K562 (cell line): ENCODE measurements at regions not wholly inside any gene's neighbourhood (a gene's known extent, or its start where the extent isn't known, plus 50 kb on each side); places are given as distances from the start of the nearest gene placed in this dataset.

Experiments
- ATAC-seq: fragments of 200-7000 bp; cut with Tn5 transposase; 3 replicates; pipeline ENCODE4 v1.9.1; 2020; ENCODE audit warnings: moderate library complexity
- BruUV-seq: library from RNA; stranded (reverse); fragments of 400-500 nt; replicated peaks from 2 replicates; lab custom pipeline; 2021; lab: Mats Ljungman, UMichigan
- CTCF ChIA-PET: fragments of 300-600 bp; formaldehyde crosslinking; extraction: SDS; loops from one replicate; lab custom pipeline; 2021; ENCODE audit warnings: low intra/inter-chr PET ratio; lab: Yijun Ruan, JAX
- POLR2A ChIA-PET: fragments of 300-600, 350-650 bp; sonication (Branson Sonifier 250); formaldehyde crosslinking; extraction: SDS; loops from one replicate; lab custom pipeline; 2021; ENCODE audit warnings: antibody characterized with exemption, inconsistent platforms; lab: Yijun Ruan, JAX
- DNase-seq, 4 experiments: peaks; one replicate each; pipeline versions ENCODE4 v3.0.0 to v3.0.0-alpha.2; 2011 to 2018; ENCODE audit warnings: low spot score in 3 of 4, mixed read lengths in 3 of 4; ENCODE audit errors: extremely low read depth in 1 of 4
- FAIRE-seq: peaks from 2 replicates; lab custom pipeline; 2011; peaks lifted over from hg19 to GRCh38; lab: Jason Lieb, UNC
- H2AFZ ChIP-seq: 2 replicates; pipeline ENCODE4 v1.6.0; 2011; ENCODE audit warnings: low read depth, low read length, control low read depth, inconsistent platforms
- H3K27ac ChIP-seq: fragments of 200-600 bp; 3 replicates; pipeline ENCODE4 v1.8.0; 2011; ENCODE audit warnings: low read depth, mild to moderate bottlenecking, control low read depth, inconsistent platforms, low read length, moderate library complexity, mixed read lengths; ENCODE audit errors: extremely low read depth
- H3K27me3 ChIP-seq, 2 experiments: fragments of 300-600 bp in 1 of 2; 2 replicates in 1 of 2; 3 replicates in 1 of 2; pipeline versions ENCODE4 v1.6.0 to v1.8.0; 2011; ENCODE audit warnings: inconsistent platforms in 2 of 2, low read length in 2 of 2, mild to moderate bottlenecking in 1 of 2, mixed read lengths in 1 of 2, moderate library complexity in 1 of 2; ENCODE audit not compliant: control insufficient read depth in 2 of 2, insufficient read depth in 2 of 2
- H3K36me3 ChIP-seq: fragments of 300-600 bp; 3 replicates; pipeline ENCODE4 v1.8.0; 2011; ENCODE audit warnings: mild to moderate bottlenecking, low read length, inconsistent platforms; ENCODE audit not compliant: control insufficient read depth, insufficient read depth
- H3K4me1 ChIP-seq, 2 experiments: fragments of 200-600 bp in 1 of 2; replicated peaks in 1 of 2; 2 replicates in 1 of 2; 3 replicates in 1 of 2; pipeline versions ENCODE4 v1.5.1 to v1.8.0; 2011; ENCODE audit warnings: inconsistent platforms in 2 of 2, low read length in 2 of 2, mild to moderate bottlenecking in 1 of 2, mixed read lengths in 1 of 2, moderate library complexity in 1 of 2; ENCODE audit not compliant: control insufficient read depth in 2 of 2, insufficient read depth in 2 of 2
- H3K4me2 ChIP-seq: 2 replicates; pipeline ENCODE4 v1.6.1; 2011; ENCODE audit warnings: low read length, control low read depth, inconsistent platforms, mixed read lengths; ENCODE audit not compliant: insufficient read depth
- H3K4me3 ChIP-seq: fragments of 200-600 bp; sonication (generic), shearing (Covaris generic); 2 replicates; pipeline ENCODE4 v1.5.1; 2016; ENCODE audit warnings: control low read depth, inconsistent platforms
- H3K79me2 ChIP-seq: fragments of 200-600 bp; 3 replicates; pipeline ENCODE4 v1.8.0; 2011; ENCODE audit warnings: low read length, inconsistent platforms; ENCODE audit not compliant: control insufficient read depth, insufficient read depth
- H3K9ac ChIP-seq, 2 experiments: 2 replicates each; pipeline versions ENCODE4 v1.6.0 to v1.6.1; 2011; ENCODE audit warnings: low read depth in 2 of 2, low read length in 2 of 2, control low read depth in 1 of 2, inconsistent platforms in 1 of 2, mild to moderate bottlenecking in 1 of 2, mixed read lengths in 1 of 2; ENCODE audit not compliant: insufficient read depth in 1 of 2
- H3K9me1 ChIP-seq: one replicate; pipeline ENCODE4 v1.6.0; 2011; ENCODE audit warnings: inconsistent platforms, mild to moderate bottlenecking, low read length, moderate library complexity; ENCODE audit not compliant: control insufficient read depth, insufficient read depth
- H3K9me3 ChIP-seq: replicated peaks from 2 replicates; pipeline ENCODE4 v1.5.1; 2011; ENCODE audit warnings: low read depth, low read length, inconsistent platforms; ENCODE audit not compliant: control insufficient read depth, insufficient read depth
- H4K20me1 ChIP-seq: replicated peaks from 2 replicates; pipeline ENCODE4 v1.6.1; 2011; ENCODE audit warnings: low read length, inconsistent platforms, mixed read lengths; ENCODE audit not compliant: control insufficient read depth, insufficient read depth
- DPF2 ChIP-seq: fragments of 450-650 bp; IDR thresholded peaks from 2 replicates; pipeline ENCODE4 v1.6.1; 2016
- MCM2 ChIP-seq: fragments of 450-650 bp; IDR thresholded peaks from 2 replicates; pipeline ENCODE4 v1.6.1; 2017; ENCODE audit warnings: low read depth, mild to moderate bottlenecking
- SREBF2 ChIP-seq: sonication (generic); formaldehyde crosslinking; IDR thresholded peaks from 2 replicates; pipeline ENCODE4 v1.4.0; 2020; ENCODE audit warnings: mild to moderate bottlenecking, missing genetic modification reagents
- ZNF764 ChIP-seq: fragments of 250-450 bp; sonication (Bioruptor Pico); IDR thresholded peaks from 2 replicates; pipeline ENCODE4 v1.4.0; 2020; ENCODE audit warnings: low read depth, mild to moderate bottlenecking, moderate library complexity
- WGBS: fragments of 100-300 bp; shearing (Covaris generic); methylation state at CpG from one replicate; pipeline ENCODE4 v1.1.6; 2016; ENCODE audit warnings: low coverage, mixed read lengths; ENCODE audit not compliant: insufficient coverage; ENCODE audit errors: missing lambda C conversion rate; 5-methylcytosine and 5-hydroxymethylcytosine counted together
- in situ Hi-C: fragments of 300-500 bp; cut with MboI; formaldehyde crosslinking; loops from 4 replicates; pipeline ENCODE4 v1.15.0; 2018; ENCODE audit warnings: inconsistent platforms, mixed read lengths
- intact Hi-C: fragments of 100-400 bp; cut with micrococcal nuclease; formaldehyde crosslinking; loops from 2 replicates; pipeline ENCODE4 v1.14.2; 2022
- TF ChIP-seq, protein P1 (sequence below): fragments of 250-450 bp; sonication (Bioruptor Pico); IDR thresholded peaks from 2 replicates; pipeline ENCODE4 v1.5.0; 2020; ENCODE audit warnings: mild to moderate bottlenecking

DNA sequence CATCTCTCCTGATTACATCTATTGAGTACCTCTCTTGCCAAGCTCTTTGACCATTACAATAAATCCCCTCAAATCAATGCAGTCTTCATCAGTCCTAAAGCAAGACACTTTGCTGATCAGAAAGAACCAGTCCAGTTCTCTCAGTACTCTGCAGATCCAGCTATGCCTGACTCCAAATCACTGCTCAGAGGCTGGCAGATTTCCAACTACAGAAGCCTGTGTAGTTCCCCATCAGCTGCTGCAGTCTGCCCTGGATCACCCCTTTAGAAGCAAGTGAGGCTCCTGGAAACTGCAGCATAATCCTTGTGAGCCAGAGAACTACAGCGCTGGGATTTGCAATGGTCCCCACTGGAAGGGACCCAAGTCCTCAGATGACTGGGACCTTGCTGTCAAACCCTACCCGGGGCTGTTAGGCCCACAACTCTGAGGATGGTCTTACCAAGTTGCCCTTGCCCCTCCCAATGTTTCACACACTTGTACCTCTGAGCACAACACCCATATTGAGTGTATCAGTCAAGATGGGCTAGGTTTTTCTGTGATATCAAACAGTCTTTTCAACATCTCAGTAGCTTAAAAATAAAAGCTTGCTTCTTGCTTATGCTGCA, 81.9 kb upstream of the TOPAZ1 start (continued):
- TF ChIP-seq, protein P1, sequence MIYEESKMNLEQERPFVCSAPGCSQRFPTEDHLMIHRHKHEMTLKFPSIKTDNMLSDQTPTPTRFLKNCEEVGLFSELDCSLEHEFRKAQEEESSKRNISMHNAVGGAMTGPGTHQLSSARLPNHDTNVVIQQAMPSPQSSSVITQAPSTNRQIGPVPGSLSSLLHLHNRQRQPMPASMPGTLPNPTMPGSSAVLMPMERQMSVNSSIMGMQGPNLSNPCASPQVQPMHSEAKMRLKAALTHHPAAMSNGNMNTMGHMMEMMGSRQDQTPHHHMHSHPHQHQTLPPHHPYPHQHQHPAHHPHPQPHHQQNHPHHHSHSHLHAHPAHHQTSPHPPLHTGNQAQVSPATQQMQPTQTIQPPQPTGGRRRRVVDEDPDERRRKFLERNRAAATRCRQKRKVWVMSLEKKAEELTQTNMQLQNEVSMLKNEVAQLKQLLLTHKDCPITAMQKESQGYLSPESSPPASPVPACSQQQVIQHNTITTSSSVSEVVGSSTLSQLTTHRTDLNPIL (CRISPR knock-in tag): no peak

GRCh38 chr3:44160818-44161217, 80.9 kb upstream of the TOPAZ1 start:
- Histone ChIP-seq H3K79me2 (no peaks in the 10 kb centered on the region), H3K27me3 (peaks cover 11 to 23% of the 10 kb centered on the region in 2 experiments; a peak in 4 of 5 replicates), H3K9ac (no peak overlapping the region), H3K9me1 (no peaks in the 10 kb centered on the region), H3K27ac (no peak overlapping the region), H3K4me2 (no peak overlapping the region), H3K9me3 (no peaks in the 10 kb centered on the region), H3K4me1 (no peaks in the 10 kb centered on the region), H4K20me1 (no peaks in the 10 kb centered on the region), H3K4me3 (no peak overlapping the region), H2AFZ (no peak overlapping the region), H3K36me3 (no peaks in the 10 kb centered on the region)
- TF ChIP-seq ZNF764 (CRISPR knock-in tag): no peak
- TF ChIP-seq MCM2: no peak
- TF ChIP-seq DPF2: no peak
- TF ChIP-seq SREBF2 (CRISPR knock-in tag): no peak
- FAIRE-seq (no peak), DNase-seq (no peak), ATAC-seq (no peak)
- WGBS: under 1% methylated on average over 4 of the region's 4 CpGs
- intact Hi-C loops (no loop called here), in situ Hi-C loops (no loop called here)
- ChIA-PET POLR2A (interaction anchor here (0.7 to 1.2 kb wide), 4 partner anchors 8 to 35 kb away, joined by 3 read pairs; no protein-coding TSS in a partner anchor), CTCF (no interaction called here)
- BruUV-seq: no TSS peak
